HEK293T (cell line): ENCODE measurements at regions not wholly inside any gene's neighbourhood (a gene's known extent, or its start where the extent isn't known, plus 50 kb on each side); places are given as distances from the start of the nearest gene placed in this dataset.

Source experiments
- CTCF ChIA-PET: fragments of 350-600 bp; formaldehyde crosslinking; extraction: SDS; loops from one replicate; lab custom pipeline; 2021; ENCODE audit warnings: antibody characterized with exemption, inconsistent platforms; lab: Yijun Ruan, JAX
- POLR2A ChIA-PET: fragments of 350-600 bp; formaldehyde crosslinking; extraction: SDS; loops from one replicate; lab custom pipeline; 2020; ENCODE audit warnings: antibody characterized with exemption, inconsistent platforms; lab: Yijun Ruan, JAX
- DNase-seq: peaks from one replicate; pipeline ENCODE4 v3.0.0; 2012; ENCODE audit warnings: mixed read lengths; ENCODE audit errors: extremely low spot score
- ARNT ChIP-seq: fragments of 450-650 bp; IDR thresholded peaks from 2 replicates; pipeline ENCODE4 v1.6.1; 2017; ENCODE audit warnings: mild to moderate bottlenecking
- BHLHE40 ChIP-seq: fragments of 450-650 bp; IDR thresholded peaks from 2 replicates; pipeline ENCODE4 v1.6.1; 2016; ENCODE audit warnings: mild to moderate bottlenecking, moderate library complexity, borderline replicate concordance
- CTBP1 ChIP-seq: fragments of 450-650 bp; IDR thresholded peaks from 2 replicates; pipeline ENCODE4 v1.6.1; 2016; ENCODE audit warnings: borderline replicate concordance
- ELF4 ChIP-seq: fragments of 450-650 bp; IDR thresholded peaks from 2 replicates; pipeline ENCODE4 v1.6.1; 2017; ENCODE audit warnings: antibody characterized with exemption
- FOXA1 ChIP-seq: fragments of 450-650 bp; IDR thresholded peaks from 2 replicates; pipeline ENCODE4 v1.6.1; 2016; ENCODE audit warnings: mild to moderate bottlenecking
- FOXK2 ChIP-seq: fragments of 450-650 bp; IDR thresholded peaks from 2 replicates; pipeline ENCODE4 v1.6.1; 2016; ENCODE audit warnings: mild to moderate bottlenecking
- FOXM1 ChIP-seq: fragments of 450-650 bp; IDR thresholded peaks from 2 replicates; pipeline ENCODE4 v1.6.1; 2017; ENCODE audit warnings: mild to moderate bottlenecking, borderline replicate concordance
- HDGF ChIP-seq: fragments of 450-650 bp; IDR thresholded peaks from 2 replicates; pipeline ENCODE4 v1.6.1; 2017; ENCODE audit warnings: antibody characterized with exemption, borderline replicate concordance
- L3MBTL2 ChIP-seq: fragments of 450-650 bp; conservative IDR thresholded peaks from 2 replicates; pipeline ENCODE4 v1.6.1; 2016; ENCODE audit warnings: mild to moderate bottlenecking
- LEF1 ChIP-seq: fragments of 450-650 bp; IDR thresholded peaks from 2 replicates; pipeline ENCODE4 v1.6.1; 2017; ENCODE audit warnings: mild to moderate bottlenecking, borderline replicate concordance
- NFRKB ChIP-seq: fragments of 450-650 bp; IDR thresholded peaks from 2 replicates; pipeline ENCODE4 v1.6.1; 2016; ENCODE audit warnings: mild to moderate bottlenecking, moderate library complexity
- SP1 ChIP-seq: fragments of 450-650 bp; IDR thresholded peaks from 2 replicates; pipeline ENCODE4 v1.6.1; 2017
- SUZ12 ChIP-seq: fragments of 450-650 bp; IDR thresholded peaks from 2 replicates; pipeline ENCODE4 v1.6.1; 2016; ENCODE audit warnings: mild to moderate bottlenecking
- TARDBP ChIP-seq: fragments of 450-650 bp; IDR thresholded peaks from 2 replicates; pipeline ENCODE4 v1.6.1; 2016
- ZNF384 ChIP-seq: fragments of 450-650 bp; IDR thresholded peaks from 2 replicates; pipeline ENCODE4 v1.6.1; 2016
- TF ChIP-seq, protein P1 (sequence below): fragments of 450-650 bp; IDR thresholded peaks from 2 replicates; pipeline ENCODE4 v1.6.1; 2016

DNA sequence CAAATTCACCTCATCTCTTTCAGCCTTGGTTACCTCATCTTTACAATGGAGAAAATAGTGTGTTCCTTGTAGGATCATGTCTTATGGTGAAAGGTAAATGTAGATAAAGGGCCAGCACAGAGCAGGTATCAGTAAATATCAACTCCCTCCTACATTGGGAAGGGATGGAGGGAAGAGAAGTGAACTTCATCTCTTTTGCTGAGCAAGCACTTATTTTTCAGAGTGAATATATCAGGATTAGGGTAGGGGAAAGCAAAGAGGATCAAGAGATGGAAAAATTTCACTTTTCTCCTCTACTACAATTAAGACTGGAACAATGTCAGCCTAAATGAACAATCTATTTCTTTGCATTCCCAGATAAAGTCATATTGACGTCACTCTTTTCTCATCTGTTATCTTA lies 193.8 kb upstream of the JUN start:
- DNase-seq: no peak
- ChIA-PET CTCF (no interaction called here), POLR2A (no interaction called here)
- TF ChIP-seq ZNF384 (no peak), LEF1 (no peak), ARNT (no peak), FOXK2 (no peak), SP1 (no peak), ELF4 (no peak), FOXA1 (no peak), NFRKB (no peak), CTBP1 (no peak), TARDBP (no peak), L3MBTL2 (no peak), BHLHE40 (no peak), HDGF (no peak)
- TF ChIP-seq, protein P1, sequence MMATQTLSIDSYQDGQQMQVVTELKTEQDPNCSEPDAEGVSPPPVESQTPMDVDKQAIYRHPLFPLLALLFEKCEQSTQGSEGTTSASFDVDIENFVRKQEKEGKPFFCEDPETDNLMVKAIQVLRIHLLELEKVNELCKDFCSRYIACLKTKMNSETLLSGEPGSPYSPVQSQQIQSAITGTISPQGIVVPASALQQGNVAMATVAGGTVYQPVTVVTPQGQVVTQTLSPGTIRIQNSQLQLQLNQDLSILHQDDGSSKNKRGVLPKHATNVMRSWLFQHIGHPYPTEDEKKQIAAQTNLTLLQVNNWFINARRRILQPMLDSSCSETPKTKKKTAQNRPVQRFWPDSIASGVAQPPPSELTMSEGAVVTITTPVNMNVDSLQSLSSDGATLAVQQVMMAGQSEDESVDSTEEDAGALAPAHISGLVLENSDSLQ: no peak

DNA sequence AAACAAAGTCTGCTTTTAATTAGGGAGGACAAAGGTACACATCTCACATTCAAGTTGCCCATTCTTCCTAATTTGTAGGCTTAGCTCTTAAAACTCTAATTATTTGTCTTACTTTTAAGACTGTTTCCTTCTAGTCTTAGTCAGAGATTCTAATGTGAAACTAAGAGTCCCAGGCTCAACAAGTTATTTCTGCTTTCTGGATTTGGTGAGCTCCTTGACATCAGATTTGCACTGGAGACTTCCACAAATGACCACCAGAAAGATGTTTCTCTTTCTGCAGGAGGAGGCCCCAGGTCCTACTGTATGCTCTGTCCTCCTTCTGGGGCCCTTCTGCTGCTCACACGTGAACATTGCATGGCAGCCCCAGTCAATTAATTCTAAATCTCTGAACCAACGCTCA lies 194.2 kb upstream of the JUN start:
- POLR2A ChIA-PET: no interaction called here
- CTCF ChIA-PET: no interaction called here
- no peak for DNase-seq
- TF ChIP-seq NFRKB (no peak), FOXM1 (no peak), ARNT (no peak), LEF1 (no peak), ZNF384 (no peak), TARDBP (no peak), CTBP1 (no peak)

DNA sequence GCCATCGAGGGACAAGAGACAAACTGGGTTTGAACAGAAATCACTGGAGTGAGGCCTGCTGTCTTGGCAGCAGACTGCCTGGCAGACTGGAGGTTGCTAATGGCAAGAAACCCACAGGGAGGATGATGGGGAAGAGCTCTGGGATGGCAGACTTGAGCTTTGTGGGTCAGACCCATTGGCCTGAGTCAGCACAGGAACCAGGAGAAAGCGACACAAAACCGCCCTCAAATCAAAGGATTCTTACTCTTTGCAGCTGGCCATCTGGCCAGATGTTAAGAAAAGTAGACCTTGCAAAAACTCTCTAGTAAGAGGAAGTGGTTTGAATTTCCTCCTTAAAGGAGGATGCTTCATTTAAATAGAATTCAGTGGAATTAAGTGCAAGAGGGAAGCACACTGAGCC lies 195.2 kb upstream of the JUN start:
- ChIA-PET POLR2A (interaction anchor here (1.1 kb wide), 2 partner anchors 195 to 199 kb away, joined by 3 read pairs; partner anchors contain the start of gene JUN), CTCF (no interaction called here)
- TF ChIP-seq ARNT (no peak), HDGF (no peak), FOXM1 (no peak), TARDBP (no peak), SUZ12 (no peak), NFRKB (no peak), L3MBTL2 (no peak), FOXA1 (no peak), ZNF384 (no peak), LEF1 (no peak)
- no peak for DNase-seq

DNA sequence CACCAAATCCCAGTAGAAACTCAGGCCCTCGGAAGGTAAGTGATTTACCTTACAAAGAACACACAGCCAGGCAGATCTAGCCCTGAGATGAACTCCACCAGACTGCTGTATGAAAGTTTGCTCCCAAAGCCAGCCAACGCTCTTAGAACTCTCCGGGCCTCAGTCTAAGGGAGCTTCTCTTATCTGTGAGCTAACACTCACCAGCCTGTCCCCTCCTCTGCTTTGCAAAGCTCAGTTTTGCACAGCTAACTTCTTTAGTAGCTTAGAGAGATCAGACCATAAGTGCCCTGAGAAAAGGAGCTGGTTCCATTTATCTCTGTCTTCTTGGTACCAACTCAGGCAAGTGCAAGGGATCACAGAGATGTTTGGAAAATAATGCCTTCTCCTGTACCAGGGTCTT lies 195.8 kb upstream of the JUN start:
- ChIA-PET CTCF (no interaction called here), POLR2A (interaction anchor here (1.1 kb wide), 2 partner anchors 196 to 200 kb away, joined by 3 read pairs; partner anchors contain the start of gene JUN)
- no peak for TF ChIP-seq LEF1
- no peak for TF ChIP-seq FOXK2
- TF ChIP-seq L3MBTL2: no peak
- no peak for TF ChIP-seq TARDBP
- TF ChIP-seq ARNT: no peak
- TF ChIP-seq FOXA1: no peak
- TF ChIP-seq, protein P1: no peak
- TF ChIP-seq ZNF384: no peak
- no peak for TF ChIP-seq NFRKB
- no peak for TF ChIP-seq BHLHE40
- TF ChIP-seq SUZ12: no peak
- TF ChIP-seq HDGF: no peak
- no peak for TF ChIP-seq FOXM1
- TF ChIP-seq ELF4: no peak
- no peak for DNase-seq

DNA sequence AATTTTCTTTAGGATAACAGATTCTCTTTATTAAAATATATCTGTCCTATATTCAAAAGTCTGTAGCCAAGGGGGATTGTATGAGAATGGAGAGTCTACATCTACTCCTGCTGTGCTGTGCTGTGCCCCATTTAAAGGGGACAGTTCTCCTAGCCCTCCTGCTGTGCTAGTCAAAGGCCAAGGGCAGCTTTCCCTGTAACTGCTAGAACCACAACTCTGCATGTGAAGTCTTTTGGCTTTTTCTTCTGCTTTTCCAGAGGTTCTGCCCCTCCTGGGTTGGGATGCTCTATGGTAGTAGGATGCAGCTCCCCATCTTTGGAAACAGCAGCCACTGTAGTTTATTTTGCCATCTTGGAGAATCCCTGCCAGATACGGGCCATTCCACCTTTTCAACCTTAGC lies 197.5 kb upstream of the JUN start:
- TF ChIP-seq BHLHE40 (no peak), SUZ12 (no peak), TARDBP (no peak), CTBP1 (no peak), FOXA1 (no peak), ELF4 (no peak), FOXM1 (no peak), HDGF (no peak), ARNT (no peak), SP1 (no peak)
- POLR2A ChIA-PET: no interaction called here
- CTCF ChIA-PET: no interaction called here
- DNase-seq: no peak

DNA sequence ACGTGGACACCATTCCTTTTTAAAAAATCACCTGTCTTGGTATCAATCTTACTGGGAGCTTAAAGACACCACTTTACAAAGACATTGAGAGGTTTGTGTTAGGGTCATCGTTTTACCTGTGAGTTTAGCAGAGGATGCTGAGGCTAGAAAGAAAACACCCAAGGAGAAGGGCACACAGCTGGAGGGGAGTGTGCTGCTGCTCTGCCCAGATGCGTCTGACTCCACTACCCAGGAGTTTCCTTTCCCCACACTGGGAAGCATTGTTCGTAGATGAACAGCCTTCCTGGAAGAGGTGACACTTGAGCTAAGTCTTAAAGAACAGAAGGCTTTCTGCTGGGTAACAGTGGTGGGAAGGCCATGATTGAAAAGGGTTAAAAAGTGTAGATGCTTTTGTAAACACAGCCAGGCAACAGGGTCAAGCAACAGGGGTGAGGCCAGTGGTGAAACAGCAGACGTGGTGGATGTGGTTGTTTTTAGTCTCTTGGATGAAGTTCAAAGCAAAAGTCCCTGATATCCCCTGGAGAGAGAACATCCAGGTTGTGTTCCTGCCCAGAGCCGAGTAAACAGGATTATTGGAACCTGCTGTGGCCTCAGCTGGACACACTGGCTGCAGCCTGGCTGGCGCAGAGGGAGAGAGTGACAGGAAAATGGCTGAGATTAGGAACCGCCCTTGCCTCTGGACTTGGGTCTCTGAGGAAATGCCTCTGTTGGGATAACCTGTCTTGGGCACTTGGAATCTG lies 198.6 kb upstream of the JUN start:
- POLR2A ChIA-PET: no interaction called here
- no peak for DNase-seq
- CTCF ChIA-PET: no interaction called here
- TF ChIP-seq, protein P1: no peak
- TF ChIP-seq ZNF384 (no peak), FOXA1 (no peak), HDGF (no peak), SP1 (no peak), NFRKB (no peak), L3MBTL2 (no peak), CTBP1 (no peak), SUZ12 (no peak), FOXK2 (no peak), TARDBP (no peak), LEF1 (no peak), FOXM1 (no peak), BHLHE40 (no peak), ELF4 (no peak), ARNT (no peak)
